ENCODE measurements at regions not wholly inside any gene's neighbourhood (a gene's known extent, or its start where the extent isn't known, plus 50 kb on each side); places are given as distances from the start of the nearest gene placed in this dataset.
A peak's percentile ranks its signal among the peaks of the same experiment; 100 is the strongest.
"Not testable (repeated sequence)": the region's sequence is repeated elsewhere in the genome, so short reads cannot be mapped to it uniquely, and the experiment has no call there.

DNA sequence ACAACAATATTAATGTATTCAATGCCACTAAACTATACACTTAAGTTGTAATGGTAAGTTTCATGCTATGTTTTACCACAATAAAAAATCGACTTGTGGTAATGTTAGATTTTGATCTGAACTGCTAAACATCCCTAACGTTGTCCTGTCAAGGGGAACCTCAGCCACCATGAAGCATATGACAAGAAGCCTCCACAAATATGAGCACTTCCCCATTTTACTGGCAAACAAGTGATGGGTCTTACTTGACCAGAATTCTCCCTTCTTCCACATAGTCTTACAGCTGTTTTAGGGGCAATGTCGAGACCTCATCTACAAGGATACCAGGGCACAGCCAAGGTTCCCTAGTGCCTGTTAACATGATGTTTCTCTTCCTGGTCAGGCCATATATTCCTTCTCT is 124.2 kb upstream of the ABI3BP start:
- H3K4me3 ChIP-seq, result no peak overlapping the region
- no peaks in the 10 kb centered on the region; the same call in 1 of the 2 replicates for H3K9me3 ChIP-seq
- no peak for DNase-seq
- H3K36me3 ChIP-seq, result no peaks in the 10 kb centered on the region
- H3K27me3 ChIP-seq, result no peaks in the 10 kb centered on the region

DNA sequence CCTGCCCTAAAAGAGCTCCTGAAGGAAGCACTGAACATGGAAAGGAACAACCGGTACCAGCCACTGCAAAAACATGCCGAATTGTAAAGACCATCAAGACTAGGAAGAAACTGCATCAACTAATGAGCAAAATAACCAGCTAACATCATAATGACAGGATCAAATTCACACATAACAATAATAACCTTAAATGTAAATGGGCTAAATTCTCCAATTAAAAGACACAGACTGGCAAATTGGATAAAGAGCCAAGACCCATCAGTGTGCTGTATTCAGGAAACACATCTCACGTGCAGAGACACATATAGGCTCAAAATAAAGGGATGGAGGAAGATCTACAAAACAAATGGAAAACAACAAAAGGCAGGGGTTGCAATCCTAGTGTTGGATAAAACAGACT is 117.1 kb upstream of the ABI3BP start:
- H3K36me3 ChIP-seq, H3K4me3 ChIP-seq, DNase-seq, H3K27me3 ChIP-seq: not testable (repeated sequence)
- peaks cover 12% of the 10 kb centered on the region for H3K9me3 ChIP-seq

DNA sequence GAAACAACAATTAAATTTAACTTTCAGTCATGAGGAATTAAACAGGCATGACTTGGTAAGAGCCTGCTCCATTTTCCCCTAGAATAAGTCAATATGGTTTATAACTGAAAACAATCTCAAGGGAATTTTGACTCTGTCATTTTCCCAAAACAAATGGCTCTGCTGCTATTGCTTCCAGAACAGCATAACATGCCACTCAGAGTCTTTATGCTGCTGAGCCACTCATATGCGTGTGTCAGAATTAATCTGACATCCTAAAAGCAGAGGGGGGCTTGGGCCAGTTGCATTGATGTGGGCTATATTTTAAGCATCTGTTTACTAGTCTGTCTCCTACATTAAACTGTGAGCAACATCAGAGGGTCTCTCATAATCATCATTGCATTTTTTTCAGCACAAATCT is 111.1 kb upstream of the ABI3BP start:
- no peak for DNase-seq
- H3K4me3 ChIP-seq, result no peak overlapping the region
- no peaks in the 10 kb centered on the region for H3K27me3 ChIP-seq
- H3K9me3 ChIP-seq, result peaks cover 5% of the 10 kb centered on the region; the same call in 1 of the 2 replicates
- no peaks in the 10 kb centered on the region for H3K36me3 ChIP-seq

DNA sequence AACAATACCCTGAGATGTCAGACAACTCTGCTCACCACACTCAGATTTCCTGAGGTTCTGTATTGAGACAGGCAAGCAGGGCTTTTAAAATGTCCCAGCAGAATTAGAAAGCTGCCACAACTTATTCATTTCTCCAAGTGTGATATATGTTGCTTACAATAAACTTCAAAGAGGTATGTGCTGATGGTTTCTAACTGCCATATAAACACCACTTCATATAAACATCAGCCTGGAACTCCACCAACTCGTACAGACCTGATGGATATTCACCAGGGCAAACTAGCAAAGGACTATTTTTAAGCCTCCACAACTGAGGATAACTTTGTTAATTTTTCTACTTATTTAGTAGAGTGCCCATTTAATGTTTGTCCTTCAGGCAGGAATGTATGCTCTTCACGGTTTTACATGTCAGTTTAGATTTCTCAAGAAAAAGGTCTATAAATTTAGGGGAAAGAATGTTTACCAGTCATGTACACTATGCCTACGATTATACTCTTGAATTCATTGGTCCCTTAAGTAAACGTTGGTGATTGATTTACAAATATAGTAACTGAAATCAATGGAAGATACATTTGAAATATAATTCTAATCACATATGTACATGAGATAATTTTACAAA is 109.6 kb upstream of the ABI3BP start:
- DNase-seq, result no peak
- Histone ChIP-seq H3K4me3 (no peak overlapping the region), H3K36me3 (no peaks in the 10 kb centered on the region), H3K9me3 (peaks cover 5% of the 10 kb centered on the region; the same call in 1 of the 2 replicates), H3K27me3 (no peaks in the 10 kb centered on the region)

DNA sequence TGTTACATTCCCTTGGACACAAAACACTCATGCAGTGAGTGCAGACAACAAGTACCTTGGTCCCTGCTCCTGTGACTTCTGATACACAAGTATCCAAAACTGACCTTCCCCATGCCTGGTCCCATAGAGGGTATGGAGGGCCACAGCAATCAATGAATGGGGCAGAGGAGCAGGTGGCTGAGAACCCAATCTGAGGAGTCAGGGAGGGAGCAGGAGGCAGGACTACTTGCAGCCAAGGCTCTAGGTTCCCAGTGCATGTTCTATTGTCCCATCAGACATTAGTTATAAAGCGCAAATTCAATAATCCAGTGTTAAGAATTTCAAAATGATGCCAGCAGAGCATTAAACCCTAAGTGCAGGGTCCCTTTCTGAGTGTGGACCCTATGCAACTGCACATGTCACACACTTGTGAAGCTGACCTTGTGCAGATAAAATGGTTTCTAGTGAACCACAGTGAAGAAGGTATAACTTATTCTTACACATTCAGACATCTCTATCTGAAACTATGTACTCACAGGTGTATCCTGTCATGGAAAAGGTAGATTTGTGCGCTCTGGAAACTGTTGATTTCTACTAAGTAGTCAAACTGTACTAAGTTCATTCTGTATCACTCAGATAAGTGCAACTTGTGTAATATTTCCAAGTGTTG is 107.3 kb upstream of the ABI3BP start:
- no peaks in the 10 kb centered on the region for H3K27me3 ChIP-seq
- no peak for DNase-seq
- H3K9me3 ChIP-seq, result no peaks in the 10 kb centered on the region
- H3K4me3 ChIP-seq, result no peak overlapping the region
- H3K36me3 ChIP-seq, result no peaks in the 10 kb centered on the region

DNA sequence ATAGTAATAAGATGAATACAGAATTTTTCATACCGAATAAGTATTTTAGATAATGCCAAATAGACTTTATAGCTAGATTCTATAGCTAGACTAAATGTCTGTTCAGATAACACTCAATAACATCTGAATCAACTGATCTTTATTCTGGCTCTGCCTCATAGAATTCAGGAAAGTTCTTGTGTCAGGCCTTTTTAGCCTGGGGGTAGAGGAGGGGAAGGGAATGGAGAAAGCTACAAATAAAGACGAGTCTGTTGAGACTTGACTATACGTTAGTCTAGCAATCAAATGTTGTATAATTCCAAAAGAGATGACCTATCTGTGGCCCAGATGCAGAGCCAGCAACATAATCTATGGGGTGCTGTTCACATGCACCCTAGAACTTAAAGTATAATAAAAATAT is 106.6 kb upstream of the ABI3BP start:
- no peaks in the 10 kb centered on the region for H3K36me3 ChIP-seq
- no peak for DNase-seq
- no peaks in the 10 kb centered on the region for H3K9me3 ChIP-seq

DNA sequence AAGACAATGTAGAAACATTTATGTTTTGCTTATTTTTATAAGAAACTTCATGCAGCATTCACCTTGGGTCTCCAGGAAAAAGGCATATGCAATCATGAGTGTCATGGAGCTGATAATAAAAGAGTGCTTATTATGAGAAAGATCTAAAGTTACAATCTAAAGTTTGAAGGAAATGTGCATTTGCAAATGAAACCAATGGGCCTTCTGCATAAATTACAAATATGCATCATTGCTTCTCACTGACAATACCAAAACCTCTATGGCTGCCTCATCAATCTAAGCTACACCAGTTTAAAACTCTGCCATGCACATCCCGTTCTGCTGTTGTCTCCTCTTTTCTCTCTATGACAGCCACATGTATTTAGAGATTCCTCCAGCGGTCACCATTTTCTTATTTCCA is 103.2 kb upstream of the ABI3BP start:
- no peak overlapping the region for H3K4me3 ChIP-seq

More for the DNA sequence above, 106.6 kb upstream of the ABI3BP start:
- Histone ChIP-seq H3K27me3 (no peaks in the 10 kb centered on the region), H3K4me3 (no peak overlapping the region)

DNA sequence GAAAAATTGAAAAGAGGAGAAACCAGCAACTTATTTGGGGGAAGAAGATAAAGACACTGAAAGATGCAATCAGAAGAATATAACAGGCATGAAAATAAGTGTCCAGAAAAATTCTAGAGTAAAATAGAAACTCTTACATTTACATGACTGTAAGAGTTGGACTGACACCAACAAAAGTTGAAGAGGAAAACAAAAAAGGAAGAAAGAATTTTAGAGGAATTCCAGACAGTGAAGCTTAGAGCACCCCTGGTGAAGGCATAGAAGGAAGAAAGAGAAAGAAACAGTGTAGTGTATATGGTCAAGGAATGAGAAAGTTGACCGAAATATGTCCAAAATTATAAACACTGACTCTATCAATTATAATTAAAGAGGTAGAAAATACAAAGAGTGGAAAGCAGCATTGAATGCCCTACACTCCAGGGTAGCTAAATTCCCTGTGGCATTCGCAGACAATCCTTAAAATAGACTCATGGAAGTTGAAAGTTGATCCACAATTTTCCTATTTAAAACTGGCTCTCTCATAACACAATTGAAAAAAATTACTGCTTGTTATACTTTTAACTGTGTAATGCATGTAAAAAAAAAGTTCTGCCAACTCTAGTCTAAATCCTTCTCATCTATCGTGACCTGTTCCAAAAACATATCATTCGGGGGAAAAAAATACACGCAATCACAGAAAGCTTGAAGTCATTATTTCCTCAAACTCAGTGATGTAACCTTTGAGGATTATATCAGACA is 102.6 kb upstream of the ABI3BP start:
- H3K36me3 ChIP-seq, result no peaks in the 10 kb centered on the region
- H3K4me3 ChIP-seq, result no peak overlapping the region
- H3K27me3 ChIP-seq, result no peaks in the 10 kb centered on the region
- no peaks in the 10 kb centered on the region for H3K9me3 ChIP-seq
- no peak for DNase-seq

More for the DNA sequence above, 103.2 kb upstream of the ABI3BP start:
- Histone ChIP-seq H3K9me3 (no peaks in the 10 kb centered on the region), H3K36me3 (no peaks in the 10 kb centered on the region), H3K27me3 (no peaks in the 10 kb centered on the region)
- no peak for DNase-seq

DNA sequence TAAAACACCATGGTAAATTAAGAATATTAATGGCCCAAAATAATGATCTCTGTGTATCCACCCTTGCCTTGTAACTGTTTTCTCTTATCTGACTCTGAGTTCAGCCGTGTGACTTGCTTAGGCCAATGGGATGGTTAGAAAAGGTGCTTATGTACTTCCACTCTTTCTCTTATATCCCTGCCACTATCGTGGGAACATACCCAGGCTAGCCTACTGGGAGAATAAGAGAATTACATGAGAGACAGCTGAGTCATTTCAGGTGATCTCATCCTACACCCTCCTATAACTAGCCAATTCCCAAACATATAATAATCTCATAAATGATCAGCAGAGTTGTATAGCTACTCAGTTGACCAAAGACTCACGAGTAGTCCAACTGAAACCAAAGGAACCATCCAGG is 98.3 kb upstream of the ABI3BP start:
- DNase-seq, result peak; percentile 22
- Histone ChIP-seq H3K36me3 (no peaks in the 10 kb centered on the region), H3K9me3 (no peaks in the 10 kb centered on the region), H3K27me3 (no peaks in the 10 kb centered on the region), H3K4me3 (no peak overlapping the region)

DNA sequence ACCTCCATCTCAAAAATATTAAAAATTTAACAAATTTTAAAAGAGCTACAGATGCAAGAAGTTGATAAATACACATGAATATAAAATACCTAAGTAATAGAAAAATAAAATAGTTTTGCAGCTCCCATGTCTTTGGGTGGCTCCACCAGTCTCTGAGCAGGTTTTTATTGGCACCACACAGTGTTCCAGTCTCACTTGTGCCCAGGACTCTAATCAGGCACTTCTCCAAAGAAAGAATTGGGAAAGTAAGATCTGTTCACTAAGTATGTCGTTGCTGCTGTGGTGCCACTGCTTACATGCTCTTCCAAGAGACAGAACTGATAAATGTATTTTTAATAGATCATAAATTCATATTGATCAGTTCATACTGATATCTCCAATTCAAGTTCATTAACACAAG is 92.5 kb upstream of the ABI3BP start:
- Histone ChIP-seq H3K27me3 (no peaks in the 10 kb centered on the region), H3K9me3 (no peaks in the 10 kb centered on the region), H3K36me3 (no peaks in the 10 kb centered on the region), H3K4me3 (no peak overlapping the region)
- DNase-seq, result no peak

DNA sequence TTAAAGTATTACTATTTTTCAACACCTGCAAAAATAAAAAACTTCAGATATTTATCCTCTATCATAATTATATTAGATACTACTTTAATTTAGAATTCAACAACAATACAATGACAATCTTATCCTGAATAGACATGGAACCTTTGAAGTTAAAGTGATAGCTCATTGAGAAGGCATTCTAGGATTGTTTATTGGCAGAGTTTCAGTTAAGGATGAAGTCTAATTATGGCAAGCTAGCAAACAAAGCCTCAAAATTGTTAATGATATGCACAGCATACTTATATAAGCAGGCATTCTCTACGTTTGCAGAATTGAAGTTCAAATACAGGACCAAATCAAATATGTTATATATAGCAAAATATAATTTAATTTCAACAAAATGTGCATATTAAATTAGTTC is 91.2 kb upstream of the ABI3BP start:
- H3K9me3 ChIP-seq, result no peaks in the 10 kb centered on the region
- H3K27me3 ChIP-seq, result no peaks in the 10 kb centered on the region
- DNase-seq, result no peak
- H3K4me3 ChIP-seq, result no peak overlapping the region
- no peaks in the 10 kb centered on the region for H3K36me3 ChIP-seq

DNA sequence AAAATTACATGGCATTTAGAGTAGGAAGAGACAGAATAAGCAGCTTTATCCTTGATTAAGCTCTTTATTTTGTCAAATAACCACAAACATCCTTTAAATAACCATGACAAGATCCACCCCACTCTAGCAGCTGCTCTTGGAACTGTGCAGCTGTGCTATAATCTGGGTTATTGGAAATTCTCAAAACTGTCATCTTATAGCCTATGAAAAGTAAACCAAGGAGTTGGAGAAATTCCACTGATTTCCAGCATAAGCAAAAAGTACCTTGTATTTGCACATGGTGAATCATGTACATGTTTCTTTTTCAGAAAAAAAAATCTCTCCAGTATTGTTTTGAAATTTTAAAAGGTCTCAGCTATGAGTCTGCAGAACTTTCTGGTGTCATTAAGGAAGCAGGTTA is 88.8 kb upstream of the ABI3BP start:
- Histone ChIP-seq H3K4me3 (no peak overlapping the region), H3K9me3 (no peaks in the 10 kb centered on the region), H3K36me3 (no peaks in the 10 kb centered on the region), H3K27me3 (no peaks in the 10 kb centered on the region)
- DNase-seq, result no peak

DNA sequence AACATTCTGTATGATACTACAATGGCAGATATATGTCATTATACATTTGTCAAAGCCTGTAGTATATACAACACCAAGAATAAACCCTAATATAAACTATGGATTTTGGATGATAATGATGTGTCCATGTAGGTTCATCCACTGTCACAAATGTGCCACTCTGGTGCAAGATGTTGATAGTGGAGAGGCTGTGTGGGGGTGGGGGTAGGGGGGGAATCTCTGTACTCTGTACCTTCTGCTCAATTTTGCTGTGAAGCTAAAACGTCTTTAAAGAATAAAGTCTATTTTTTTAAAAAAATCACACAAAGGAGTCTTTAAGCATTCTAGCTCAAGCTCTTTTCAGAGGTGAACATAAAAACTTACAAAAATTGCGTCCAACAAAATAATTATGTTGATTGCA is 88.2 kb upstream of the ABI3BP start:
- Histone ChIP-seq H3K4me3 (no peak overlapping the region), H3K9me3 (no peaks in the 10 kb centered on the region), H3K27me3 (no peaks in the 10 kb centered on the region), H3K36me3 (no peaks in the 10 kb centered on the region)
- no peak for DNase-seq

DNA sequence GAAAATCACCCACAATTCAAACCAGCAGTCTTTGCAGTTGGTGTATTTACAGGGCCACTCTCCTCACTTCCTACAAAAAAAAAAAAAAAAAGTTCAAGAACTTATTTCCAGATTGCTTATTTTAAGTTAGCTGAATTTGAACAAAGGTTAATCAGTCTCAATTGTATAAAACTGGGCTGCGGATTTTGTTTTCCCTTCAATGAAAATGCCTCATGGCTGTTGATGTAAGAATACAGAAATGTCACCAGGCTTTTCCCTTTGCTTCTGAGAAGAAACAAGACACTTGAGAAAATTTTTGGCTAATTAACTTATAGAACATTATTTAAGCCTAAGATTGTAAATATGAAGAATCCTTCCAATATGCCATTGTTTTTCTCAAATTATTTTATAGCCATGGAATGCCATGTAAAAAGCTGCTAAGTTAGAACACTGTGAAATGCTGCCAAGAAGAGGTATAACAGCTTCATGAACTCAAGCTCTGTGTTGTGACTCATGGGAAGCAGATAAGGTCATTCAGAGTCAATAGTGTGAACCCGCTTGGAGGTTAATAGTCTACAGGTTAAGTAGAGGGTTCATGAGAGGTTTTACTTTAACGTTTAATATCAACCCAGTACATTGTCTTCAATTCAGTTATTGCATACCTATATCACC is 84.3 kb upstream of the ABI3BP start:
- no peak for DNase-seq
- Histone ChIP-seq H3K36me3 (no peaks in the 10 kb centered on the region), H3K4me3 (no peak overlapping the region), H3K27me3 (no peaks in the 10 kb centered on the region), H3K9me3 (peaks cover 3% of the 10 kb centered on the region; the same call in 1 of the 2 replicates)

DNA sequence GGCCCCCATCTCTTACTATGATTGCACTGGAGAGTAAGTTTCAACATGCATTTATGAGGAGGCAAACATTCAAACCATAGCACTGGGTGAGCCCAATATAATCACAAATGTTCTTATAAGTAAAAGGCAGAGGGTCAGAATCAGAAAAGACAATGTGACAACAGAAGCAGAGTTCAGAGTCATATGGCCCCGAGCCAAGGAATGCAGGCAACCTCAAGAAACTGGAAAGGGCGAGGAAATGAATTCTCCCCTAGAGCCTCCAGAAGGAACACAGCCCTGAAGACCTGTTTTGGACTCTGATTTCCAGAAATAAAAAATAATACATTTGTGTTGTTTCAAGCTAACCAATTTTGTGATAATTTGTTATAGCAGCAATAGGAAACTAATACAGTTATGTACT is 81.3 kb upstream of the ABI3BP start:
- Histone ChIP-seq H3K36me3 (no peaks in the 10 kb centered on the region), H3K27me3 (no peaks in the 10 kb centered on the region), H3K9me3 (peaks cover 3% of the 10 kb centered on the region; the same call in 1 of the 2 replicates), H3K4me3 (no peak overlapping the region)
- DNase-seq, result peak; percentile 19

DNA sequence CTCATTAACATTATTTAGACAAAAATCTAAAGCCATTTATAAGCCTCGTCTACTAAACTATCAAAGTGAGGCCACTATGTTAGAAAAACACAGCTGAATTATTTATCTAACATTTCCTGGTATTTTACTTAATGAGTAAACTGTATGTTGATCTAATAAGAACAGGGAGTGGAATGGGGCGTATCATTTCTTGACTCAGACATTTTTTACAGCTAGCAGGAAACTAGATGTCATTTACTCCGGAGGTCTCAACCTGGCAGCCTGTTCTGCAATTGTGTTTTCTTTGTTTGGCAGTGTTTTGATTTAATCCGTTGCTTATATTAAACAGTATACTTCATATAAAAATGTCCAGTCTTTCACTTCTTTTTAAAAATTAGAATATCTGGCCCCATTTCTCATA is 79.1 kb upstream of the ABI3BP start:
- Histone ChIP-seq H3K36me3 (no peaks in the 10 kb centered on the region), H3K4me3 (no peak overlapping the region), H3K27me3 (no peaks in the 10 kb centered on the region), H3K9me3 (peaks cover 3% of the 10 kb centered on the region; the same call in 1 of the 2 replicates)
- DNase-seq, result no peak

DNA sequence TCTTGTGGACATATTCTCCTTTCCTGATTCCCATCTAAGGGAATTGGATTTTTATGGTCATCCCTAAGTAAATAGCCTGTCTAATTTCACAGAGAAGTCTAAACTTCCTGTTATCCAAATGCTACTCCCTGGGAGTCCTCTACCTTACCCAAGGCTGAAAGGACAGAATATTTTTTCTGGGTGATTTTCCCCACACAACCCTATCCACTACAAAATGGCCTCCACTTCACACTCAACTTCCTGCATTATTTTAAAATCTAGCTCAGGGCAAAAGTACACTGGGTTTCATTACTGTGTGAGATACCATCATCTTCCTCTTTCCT is 77.5 kb upstream of the ABI3BP start:
- no peak overlapping the region for H3K4me3 ChIP-seq
- DNase-seq, result no peak
- H3K9me3 ChIP-seq, result peaks cover 3% of the 10 kb centered on the region; the same call in 1 of the 2 replicates
- no peaks in the 10 kb centered on the region for H3K36me3 ChIP-seq
- H3K27me3 ChIP-seq, result no peaks in the 10 kb centered on the region
